Lower leg skin (tissue), 4 donors: ENCODE measurements at regions not wholly inside any gene's neighbourhood (a gene's known extent, or its start where the extent isn't known, plus 50 kb on each side); places are given as distances from the start of the nearest gene placed in this dataset.

Source experiments
- DNase-seq, 2 donors: peaks; one replicate each; pipeline ENCODE4 v3.0.0-alpha.2; 2019; ENCODE audit warnings: low spot score in 2 of 2
- H3K4me3 ChIP-seq: fragments of 200-600 bp; sonication (generic); 2 replicates; pipeline ENCODE4 v1.5.1; 2017; ENCODE audit warnings: mild to moderate bottlenecking, low read depth; ENCODE audit not compliant: poor library complexity, severe bottlenecking
- CTCF ChIP-seq, 3 donors: fragments of 450-650 bp; IDR thresholded peaks; one replicate each; pipeline ENCODE4 v1.5.1; 2016; ENCODE audit warnings: antibody characterized with exemption in 3 of 3, mild to moderate bottlenecking in 3 of 3, moderate library complexity in 2 of 3
- POLR2A ChIP-seq, 2 donors: fragments of 450-650 bp; IDR thresholded peaks; one replicate each; pipeline ENCODE4 v1.6.1; 2016 to 2017; ENCODE audit warnings: antibody characterized with exemption in 2 of 2, mild to moderate bottlenecking in 1 of 2, moderate library complexity in 1 of 2
- WGBS, 2 donors: methylation state at CpG; one replicate each; pipeline ENCODE4 v1.1.5; 2018; 5-methylcytosine and 5-hydroxymethylcytosine counted together
- intact Hi-C: fragments of 100-400 bp; cut with DNase I; formaldehyde crosslinking; loops from one replicate; pipeline ENCODE4 v1.15.0; 2023; ENCODE audit warnings: low total_unique reads

- no peak for DNase-seq
- WGBS, 2 donors, result 30 to 38% methylated on average over 4 of the region's 4 CpGs
- H3K4me3 ChIP-seq, result no peak overlapping the region
- TF ChIP-seq POLR2A (IDR thresholded peaks at IDR 0.05) (no peak), CTCF (IDR thresholded peaks at IDR 0.05) (no peak)
- intact Hi-C loops, result no loop called here
Observed at GRCh38 chr2:211225784-211226183, 669.4 kb downstream of the CPS1 start.

DNA sequence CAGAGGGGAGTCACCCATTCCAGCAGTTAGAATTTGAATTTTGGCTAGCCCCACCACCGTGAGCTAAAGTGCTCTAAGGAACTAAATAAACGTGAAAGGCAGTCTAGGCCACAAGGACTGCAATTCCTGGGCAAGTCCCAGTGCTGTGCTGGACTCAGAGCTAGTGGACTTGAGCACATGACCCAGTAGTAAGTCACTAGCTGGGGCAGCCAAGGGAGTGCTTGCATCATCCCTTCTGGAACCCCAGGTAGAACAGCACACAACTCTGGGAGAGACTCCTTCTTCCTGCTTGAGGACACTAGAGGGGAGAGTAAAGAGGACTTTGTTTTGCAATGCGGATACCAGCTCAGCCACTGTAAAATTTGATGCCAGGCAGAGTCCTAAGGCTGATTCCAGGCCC is 672.2 kb downstream of the CPS1 start:
- no peak overlapping the region for H3K4me3 ChIP-seq
- WGBS, 2 donors, result 65 to 85% methylated on average over 3 of the region's 3 CpGs
- DNase-seq, result no peak
- intact Hi-C loops, result no loop called here
- TF ChIP-seq POLR2A (IDR thresholded peaks at IDR 0.05) (no peak), CTCF (IDR thresholded peaks at IDR 0.05) (no peak)

DNA sequence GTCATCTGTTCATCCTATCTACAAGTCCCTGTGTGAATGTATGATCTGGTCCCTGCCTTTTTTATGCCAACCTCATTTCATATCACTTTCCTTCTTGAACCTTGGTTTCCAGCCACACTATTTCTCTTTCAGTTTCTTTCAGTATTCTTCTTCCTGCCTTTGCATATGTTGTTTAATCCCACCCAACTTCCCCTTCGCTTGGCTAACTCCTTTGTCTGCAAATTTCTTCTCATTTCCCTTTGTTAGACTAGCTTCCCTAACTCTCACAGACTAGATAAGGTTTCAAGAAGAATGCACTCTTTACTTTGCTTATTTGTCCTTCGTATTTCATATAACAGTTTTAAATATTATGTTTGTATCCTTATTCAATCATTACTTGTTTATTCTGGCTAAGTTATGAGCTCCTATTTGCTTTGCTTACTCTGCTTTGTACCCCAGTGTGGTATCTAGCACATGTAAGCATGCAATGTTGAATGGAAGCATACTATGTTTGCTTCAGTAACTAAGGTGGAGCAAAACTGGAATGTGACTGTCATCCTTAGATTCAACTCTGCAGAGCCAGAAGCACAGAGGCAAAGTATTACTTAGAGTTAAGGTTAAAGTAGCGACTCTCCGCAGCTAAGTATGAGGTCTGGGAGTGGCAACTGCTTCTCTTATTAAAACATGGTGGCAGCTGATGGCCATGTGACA is 681.3 kb downstream of the CPS1 start:
- H3K4me3 ChIP-seq, result no peak overlapping the region
- whole genome bisulfite sequencing, 2 donors, result 88 to 89% methylated on average over 4 of the region's 4 CpGs
- no peak for DNase-seq
- intact Hi-C loops, result no loop called here
- TF ChIP-seq CTCF (IDR thresholded peaks at IDR 0.05) (no peak), POLR2A (IDR thresholded peaks at IDR 0.05) (no peak)

- intact Hi-C loops, result no loop called here
- WGBS, 2 donors, result 92 to 95% methylated on average over 3 of the region's 3 CpGs
- H3K4me3 ChIP-seq, result no peak overlapping the region
- no peak for TF ChIP-seq POLR2A (IDR thresholded peaks at IDR 0.05)
- no peak for TF ChIP-seq CTCF (IDR thresholded peaks at IDR 0.05)
- DNase-seq, result no peak
Observed at GRCh38 chr2:211241891-211242290, 685.5 kb downstream of the CPS1 start.

DNA sequence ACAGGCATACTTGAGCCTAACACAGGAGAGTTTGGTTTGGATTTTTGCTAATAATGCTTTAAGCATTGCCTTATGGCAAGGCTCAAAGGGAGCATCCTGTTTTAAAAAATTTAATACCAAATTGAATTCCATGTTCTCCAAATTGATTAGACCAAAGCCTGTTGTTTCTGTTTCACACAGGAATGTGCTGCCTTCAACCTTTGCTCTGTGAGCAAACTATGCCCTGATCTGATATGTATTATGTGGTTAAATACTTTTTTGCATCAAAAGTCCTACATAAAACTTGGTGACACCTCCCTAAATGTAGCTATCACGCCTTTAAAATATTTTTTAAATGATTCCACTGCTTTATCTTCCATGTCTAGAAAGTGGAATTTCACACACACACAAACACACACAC is 691.4 kb downstream of the CPS1 start:
- intact Hi-C loops, result no loop called here
- DNase-seq, result no peak
- no peak overlapping the region for H3K4me3 ChIP-seq
- no peak for TF ChIP-seq CTCF (IDR thresholded peaks at IDR 0.05)
- TF ChIP-seq POLR2A (IDR thresholded peaks at IDR 0.05), result no peak
- WGBS, 2 donors, result 70 to 71% methylated on average over 1 of the region's 1 CpG

- 33 to 37% methylated on average over 2 of the region's 2 CpGs for WGBS, 2 donors
- intact Hi-C loops, result no loop called here
- DNase-seq, result no peak
Observed at GRCh38 chr2:211248841-211249240, 692.4 kb downstream of the CPS1 start.

More at GRCh38 chr2:211248841-211249240, 692.4 kb downstream of the CPS1 start:
- H3K4me3 ChIP-seq, result no peak overlapping the region
- TF ChIP-seq POLR2A (IDR thresholded peaks at IDR 0.05), result no peak
- no peak for TF ChIP-seq CTCF (IDR thresholded peaks at IDR 0.05)
